ENCODE measurements at regions not wholly inside any gene's neighbourhood (a gene's known extent, or its start where the extent isn't known, plus 50 kb on each side); places are given as distances from the start of the nearest gene placed in this dataset.

DNA sequence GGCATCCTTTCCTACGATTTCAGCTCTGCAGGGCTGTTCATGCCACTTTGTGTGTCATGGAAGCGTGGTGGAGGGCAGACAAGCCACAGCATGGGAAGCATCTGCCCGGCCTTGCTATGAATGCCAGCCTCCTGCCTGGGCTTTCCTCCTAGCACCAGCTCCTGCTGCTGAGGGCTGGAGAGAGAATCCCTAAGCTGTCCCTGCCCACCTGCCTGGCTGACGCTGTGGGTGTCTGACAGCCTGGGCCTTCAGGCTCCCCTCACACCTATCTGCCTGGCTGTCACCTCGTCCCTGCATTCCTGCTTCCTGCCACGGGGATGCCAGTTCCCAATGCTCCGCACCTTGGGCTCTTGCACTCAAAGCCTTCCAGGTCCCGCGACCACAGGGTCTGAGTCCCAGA lies 606.5 kb upstream of the MGMT start (continued):
- TF ChIP-seq, protein P1, sequence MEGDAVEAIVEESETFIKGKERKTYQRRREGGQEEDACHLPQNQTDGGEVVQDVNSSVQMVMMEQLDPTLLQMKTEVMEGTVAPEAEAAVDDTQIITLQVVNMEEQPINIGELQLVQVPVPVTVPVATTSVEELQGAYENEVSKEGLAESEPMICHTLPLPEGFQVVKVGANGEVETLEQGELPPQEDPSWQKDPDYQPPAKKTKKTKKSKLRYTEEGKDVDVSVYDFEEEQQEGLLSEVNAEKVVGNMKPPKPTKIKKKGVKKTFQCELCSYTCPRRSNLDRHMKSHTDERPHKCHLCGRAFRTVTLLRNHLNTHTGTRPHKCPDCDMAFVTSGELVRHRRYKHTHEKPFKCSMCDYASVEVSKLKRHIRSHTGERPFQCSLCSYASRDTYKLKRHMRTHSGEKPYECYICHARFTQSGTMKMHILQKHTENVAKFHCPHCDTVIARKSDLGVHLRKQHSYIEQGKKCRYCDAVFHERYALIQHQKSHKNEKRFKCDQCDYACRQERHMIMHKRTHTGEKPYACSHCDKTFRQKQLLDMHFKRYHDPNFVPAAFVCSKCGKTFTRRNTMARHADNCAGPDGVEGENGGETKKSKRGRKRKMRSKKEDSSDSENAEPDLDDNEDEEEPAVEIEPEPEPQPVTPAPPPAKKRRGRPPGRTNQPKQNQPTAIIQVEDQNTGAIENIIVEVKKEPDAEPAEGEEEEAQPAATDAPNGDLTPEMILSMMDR (IDR thresholded peaks at IDR 0.05 in 2 of 3, conservative IDR thresholded peaks at IDR 0.05 in 1 of 3; ENCODE audit: borderline replicate concordance in 1 of 3, insufficient read depth in 1 of 3, low read depth in 2 of 3, low read length in 2 of 3), result no peak

DNA sequence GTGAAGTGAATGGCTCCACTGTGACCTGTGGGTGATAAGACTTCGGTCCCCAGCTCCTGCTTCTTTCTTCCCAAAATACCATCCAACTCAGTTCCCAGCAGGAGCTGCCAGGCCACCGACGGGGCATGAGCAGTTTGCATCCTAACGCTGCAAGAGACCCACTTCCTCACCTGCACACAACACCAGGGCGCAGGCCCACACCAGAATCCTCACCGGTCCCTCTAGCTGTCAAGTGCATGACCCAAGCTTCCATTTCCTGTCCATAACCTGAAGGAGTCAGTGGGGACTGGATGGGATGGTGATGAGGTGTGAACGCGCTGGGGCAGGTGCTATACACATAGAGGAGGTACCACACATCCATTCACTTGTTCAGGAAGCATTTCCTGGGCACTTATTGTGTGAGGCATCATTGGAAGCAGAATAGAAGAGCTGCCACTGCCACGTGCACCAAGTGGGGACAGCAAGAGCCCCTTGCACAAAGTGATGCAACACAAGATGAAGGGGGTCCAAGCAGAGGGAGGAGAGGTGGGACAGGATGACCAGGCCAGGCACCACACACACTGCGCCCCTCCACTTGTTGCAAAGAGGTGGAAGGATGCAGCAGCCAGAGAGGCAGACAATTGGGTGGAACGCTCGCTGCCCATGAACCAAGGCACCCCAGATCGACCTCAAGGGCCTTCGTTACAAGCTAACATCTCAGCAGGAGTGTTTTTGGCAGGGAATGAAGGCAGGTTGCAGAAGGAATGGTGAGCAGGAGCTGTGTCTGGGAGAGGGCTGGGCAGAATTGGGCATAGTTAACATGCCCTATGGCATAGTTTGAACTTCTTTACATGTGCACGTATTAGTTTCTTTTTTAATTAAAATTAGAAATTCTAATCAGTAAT lies 605.8 kb upstream of the MGMT start:
- ChIA-PET POLR2A (no interaction called here), RAD21 (ENCODE audit: low non-redundant PET in 1 of 2, low total read pairs in 2 of 2, uncharacterized antibody in 2 of 2, unreplicated experiment in 2 of 2) (no interaction called here), CTCF (interaction anchor here (2.2 kb wide), 1 partner anchor 593 kb away, joined by 9 read pairs; no protein-coding TSS in a partner anchor)
- ATAC-seq (no peak), DNase-seq (ENCODE audit: low read depth, low spot score) (no peak)
- Histone ChIP-seq H3K9me3 (ENCODE audit: control insufficient read depth in 1 of 2, insufficient read depth in 1 of 2, low read depth in 1 of 2, low read length in 2 of 2) (no peaks in the 10 kb centered on the region), H3K9ac (ENCODE audit: low read length) (no peak overlapping the region), H3K4me1 (ENCODE audit: control insufficient read depth in 1 of 2, insufficient read depth in 2 of 2, low read length in 2 of 2) (no peaks in the 10 kb centered on the region), H3K27me3 (ENCODE audit: insufficient read depth, low read length) (peaks cover 12% of the 10 kb centered on the region; the same call in 1 of the 2 replicates), H3K4me2 (ENCODE audit: low read length) (no peak overlapping the region), H3K27ac (ENCODE audit: low read depth, low read length) (no peak overlapping the region), H3K9me2 (ENCODE audit: insufficient read depth) (no peaks in the 10 kb centered on the region), H3K79me2 (ENCODE audit: insufficient read depth, low read length) (no peaks in the 10 kb centered on the region), H2AFZ (ENCODE audit: low read depth, low read length, poor library complexity, severe bottlenecking) (no peak overlapping the region), H3K36me3 (ENCODE audit: control insufficient read depth in 1 of 2, insufficient read depth in 2 of 2, low read length in 2 of 2) (no peaks in the 10 kb centered on the region), H4K20me1 (ENCODE audit: insufficient read depth) (no peaks in the 10 kb centered on the region), H3K4me3 (replicated peaks in 1 of 2; ENCODE audit: low read depth in 1 of 2, low read length in 2 of 2) (no peak overlapping the region)
- no TSS peak for BruUV-seq (replicated peaks)
- intact Hi-C loops (cut with micrococcal nuclease), result no loop called here
- TF ChIP-seq, protein P2, sequence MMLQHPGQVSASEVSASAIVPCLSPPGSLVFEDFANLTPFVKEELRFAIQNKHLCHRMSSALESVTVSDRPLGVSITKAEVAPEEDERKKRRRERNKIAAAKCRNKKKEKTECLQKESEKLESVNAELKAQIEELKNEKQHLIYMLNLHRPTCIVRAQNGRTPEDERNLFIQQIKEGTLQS (IDR thresholded peaks at IDR 0.05), result no peak
- TF ChIP-seq FOSL1 (IDR thresholded peaks at IDR 0.05; ENCODE audit: low read depth) (no peak), SP1 (IDR thresholded peaks at IDR 0.05; ENCODE audit: low read depth) (no peak), POLR2AphosphoS5 (IDR thresholded peaks at IDR 0.05; ENCODE audit: low read depth, low read length) (no peak), ZNF274 (IDR thresholded peaks at IDR 0.05; ENCODE audit: low read depth, low read length) (no peak), YY1 (IDR thresholded peaks at IDR 0.05; ENCODE audit: extremely low read depth, insufficient replicate concordance, low read depth, low read length) (no peak)
